ENCODE measurements at regions not wholly inside any gene's neighbourhood (a gene's known extent, or its start where the extent isn't known, plus 50 kb on each side); places are given as distances from the start of the nearest gene placed in this dataset.

GRCh38 chr12:90181216-90181615 is 472.6 kb upstream of the ATP2B1 start:
- Histone ChIP-seq H3K9ac (ENCODE audit: low read length) (no peak overlapping the region), H3K4me3 (ENCODE audit: low read length) (no peak overlapping the region), H3K27ac (ENCODE audit: low read depth, low read length) (no peak overlapping the region), H3K36me3 (ENCODE audit: control insufficient read depth, insufficient read depth, low read length) (no peaks in the 10 kb centered on the region), H3K27me3 (ENCODE audit: control insufficient read depth, insufficient read depth, low read length) (no peaks in the 10 kb centered on the region), H3K4me1 (ENCODE audit: control insufficient read depth, insufficient read depth, low read length) (no peaks in the 10 kb centered on the region)

GRCh38 chr12:90174956-90175355 is 466.3 kb upstream of the ATP2B1 start:
- no peak overlapping the region for H3K27ac ChIP-seq (ENCODE audit: low read depth, low read length)
- no peak overlapping the region for H3K9ac ChIP-seq (ENCODE audit: low read length)
- no peaks in the 10 kb centered on the region for H3K27me3 ChIP-seq (ENCODE audit: control insufficient read depth, insufficient read depth, low read length)
- no peaks in the 10 kb centered on the region for H3K36me3 ChIP-seq (ENCODE audit: control insufficient read depth, insufficient read depth, low read length)
- no peak overlapping the region for H3K4me3 ChIP-seq (ENCODE audit: low read length)
- H3K4me1 ChIP-seq (ENCODE audit: control insufficient read depth, insufficient read depth, low read length) = no peaks in the 10 kb centered on the region

- H3K27ac ChIP-seq (ENCODE audit: low read depth, low read length) = no peak overlapping the region
Observed at GRCh38 chr12:90174198-90174510, 465.5 kb upstream of the ATP2B1 start.

GRCh38 chr12:90173499-90174197 is 465.0 kb upstream of the ATP2B1 start:
- Histone ChIP-seq H3K27ac (ENCODE audit: low read depth, low read length) (no peak overlapping the region), H3K36me3 (ENCODE audit: control insufficient read depth, insufficient read depth, low read length) (no peaks in the 10 kb centered on the region), H3K4me3 (ENCODE audit: low read length) (no peak overlapping the region), H3K4me1 (ENCODE audit: control insufficient read depth, insufficient read depth, low read length) (no peaks in the 10 kb centered on the region), H3K27me3 (ENCODE audit: control insufficient read depth, insufficient read depth, low read length) (no peaks in the 10 kb centered on the region), H3K9ac (ENCODE audit: low read length) (no peak overlapping the region)

More at GRCh38 chr12:90174198-90174510, 465.5 kb upstream of the ATP2B1 start:
- Histone ChIP-seq H3K36me3 (ENCODE audit: control insufficient read depth, insufficient read depth, low read length) (no peaks in the 10 kb centered on the region), H3K4me1 (ENCODE audit: control insufficient read depth, insufficient read depth, low read length) (no peaks in the 10 kb centered on the region), H3K4me3 (ENCODE audit: low read length) (no peak overlapping the region), H3K9ac (ENCODE audit: low read length) (no peak overlapping the region), H3K27me3 (ENCODE audit: control insufficient read depth, insufficient read depth, low read length) (no peaks in the 10 kb centered on the region)

- Histone ChIP-seq H3K27me3 (ENCODE audit: control insufficient read depth, insufficient read depth, low read length) (no peaks in the 10 kb centered on the region), H3K4me1 (ENCODE audit: control insufficient read depth, insufficient read depth, low read length) (no peaks in the 10 kb centered on the region)
Observed at GRCh38 chr12:90172524-90172923, 463.9 kb upstream of the ATP2B1 start.

GRCh38 chr12:90170740-90171139 is 462.1 kb upstream of the ATP2B1 start:
- no peak overlapping the region for H3K9ac ChIP-seq (ENCODE audit: low read length)

More at GRCh38 chr12:90172524-90172923, 463.9 kb upstream of the ATP2B1 start:
- Histone ChIP-seq H3K4me3 (ENCODE audit: low read length) (no peak overlapping the region), H3K27ac (ENCODE audit: low read depth, low read length) (no peak overlapping the region), H3K36me3 (ENCODE audit: control insufficient read depth, insufficient read depth, low read length) (no peaks in the 10 kb centered on the region), H3K9ac (ENCODE audit: low read length) (no peak overlapping the region)

GRCh38 chr12:90167518-90168208 is 459.0 kb upstream of the ATP2B1 start:
- Histone ChIP-seq H3K27ac (ENCODE audit: low read depth, low read length) (no peak overlapping the region), H3K36me3 (ENCODE audit: control insufficient read depth, insufficient read depth, low read length) (no peaks in the 10 kb centered on the region), H3K27me3 (ENCODE audit: control insufficient read depth, insufficient read depth, low read length) (no peaks in the 10 kb centered on the region), H3K4me3 (ENCODE audit: low read length) (no peak overlapping the region), H3K4me1 (ENCODE audit: control insufficient read depth, insufficient read depth, low read length) (no peaks in the 10 kb centered on the region), H3K9ac (ENCODE audit: low read length) (no peak overlapping the region)

More at GRCh38 chr12:90170740-90171139, 462.1 kb upstream of the ATP2B1 start:
- H3K36me3 ChIP-seq (ENCODE audit: control insufficient read depth, insufficient read depth, low read length) = no peaks in the 10 kb centered on the region
- H3K27me3 ChIP-seq (ENCODE audit: control insufficient read depth, insufficient read depth, low read length) = no peaks in the 10 kb centered on the region
- H3K4me3 ChIP-seq (ENCODE audit: low read length) = no peak overlapping the region
- H3K27ac ChIP-seq (ENCODE audit: low read depth, low read length) = no peak overlapping the region
- H3K4me1 ChIP-seq (ENCODE audit: control insufficient read depth, insufficient read depth, low read length) = no peaks in the 10 kb centered on the region

GRCh38 chr12:90166671-90167070 is 458.0 kb upstream of the ATP2B1 start:
- no peaks in the 10 kb centered on the region for H3K36me3 ChIP-seq (ENCODE audit: control insufficient read depth, insufficient read depth, low read length)
- H3K27me3 ChIP-seq (ENCODE audit: control insufficient read depth, insufficient read depth, low read length) = no peaks in the 10 kb centered on the region
- H3K4me1 ChIP-seq (ENCODE audit: control insufficient read depth, insufficient read depth, low read length) = no peaks in the 10 kb centered on the region
- H3K27ac ChIP-seq (ENCODE audit: low read depth, low read length) = no peak overlapping the region
- no peak overlapping the region for H3K4me3 ChIP-seq (ENCODE audit: low read length)
- H3K9ac ChIP-seq (ENCODE audit: low read length) = no peak overlapping the region

GRCh38 chr12:90166012-90166411 is 457.4 kb upstream of the ATP2B1 start:
- Histone ChIP-seq H3K27me3 (ENCODE audit: control insufficient read depth, insufficient read depth, low read length) (no peaks in the 10 kb centered on the region), H3K9ac (ENCODE audit: low read length) (no peak overlapping the region), H3K4me1 (ENCODE audit: control insufficient read depth, insufficient read depth, low read length) (no peaks in the 10 kb centered on the region), H3K36me3 (ENCODE audit: control insufficient read depth, insufficient read depth, low read length) (no peaks in the 10 kb centered on the region), H3K27ac (ENCODE audit: low read depth, low read length) (no peak overlapping the region), H3K4me3 (ENCODE audit: low read length) (no peak overlapping the region)

GRCh38 chr12:90163975-90164374 is 455.3 kb upstream of the ATP2B1 start:
- no peaks in the 10 kb centered on the region for H3K27me3 ChIP-seq (ENCODE audit: control insufficient read depth, insufficient read depth, low read length)
- H3K9ac ChIP-seq (ENCODE audit: low read length) = no peak overlapping the region
- H3K4me1 ChIP-seq (ENCODE audit: control insufficient read depth, insufficient read depth, low read length) = no peaks in the 10 kb centered on the region
- no peak overlapping the region for H3K4me3 ChIP-seq (ENCODE audit: low read length)
- H3K36me3 ChIP-seq (ENCODE audit: control insufficient read depth, insufficient read depth, low read length) = no peaks in the 10 kb centered on the region
- no peak overlapping the region for H3K27ac ChIP-seq (ENCODE audit: low read depth, low read length)

- no peaks in the 10 kb centered on the region for H3K36me3 ChIP-seq (ENCODE audit: control insufficient read depth, insufficient read depth, low read length)
- H3K9ac ChIP-seq (ENCODE audit: low read length) = no peak overlapping the region
- no peak overlapping the region for H3K27ac ChIP-seq (ENCODE audit: low read depth, low read length)
- no peak overlapping the region for H3K4me3 ChIP-seq (ENCODE audit: low read length)
- H3K4me1 ChIP-seq (ENCODE audit: control insufficient read depth, insufficient read depth, low read length) = no peaks in the 10 kb centered on the region
- H3K27me3 ChIP-seq (ENCODE audit: control insufficient read depth, insufficient read depth, low read length) = no peaks in the 10 kb centered on the region
Observed at GRCh38 chr12:90153827-90154226, 445.2 kb upstream of the ATP2B1 start.

GRCh38 chr12:90152897-90153624 is 444.4 kb upstream of the ATP2B1 start:
- H3K27me3 ChIP-seq (ENCODE audit: control insufficient read depth, insufficient read depth, low read length) = no peaks in the 10 kb centered on the region

More at GRCh38 chr12:90152897-90153624, 444.4 kb upstream of the ATP2B1 start:
- Histone ChIP-seq H3K36me3 (ENCODE audit: control insufficient read depth, insufficient read depth, low read length) (no peaks in the 10 kb centered on the region), H3K4me3 (ENCODE audit: low read length) (no peak overlapping the region), H3K27ac (ENCODE audit: low read depth, low read length) (no peak overlapping the region), H3K9ac (ENCODE audit: low read length) (no peak overlapping the region), H3K4me1 (ENCODE audit: control insufficient read depth, insufficient read depth, low read length) (no peaks in the 10 kb centered on the region)
